DOHH2 (cell line): ENCODE measurements at regions not wholly inside any gene's neighbourhood (a gene's known extent, or its start where the extent isn't known, plus 50 kb on each side); places are given as distances from the start of the nearest gene placed in this dataset.
"Not testable (repeated sequence)": the region's sequence is repeated elsewhere in the genome, so short reads cannot be mapped to it uniquely, and the experiment has no call there.

ENCODE experiments used
- H3F3A ChIP-seq: fragments of 200-600 bp; sonication (generic), shearing (Covaris generic); 2 replicates; pipeline ENCODE4 v1.6.0; 2016; ENCODE audit warnings: antibody characterized with exemption, mild to moderate bottlenecking; ENCODE audit not compliant: control insufficient read depth, insufficient read depth
- H3K27ac ChIP-seq: fragments of 200-600 bp; sonication (generic); 2 replicates; pipeline ENCODE4 v1.5.1; 2014; ENCODE audit warnings: low read depth, mild to moderate bottlenecking, low read length, moderate library complexity
- H3K27me3 ChIP-seq: fragments of 200-600 bp; sonication (generic); 2 replicates; pipeline ENCODE4 v1.6.1; 2014; ENCODE audit warnings: mild to moderate bottlenecking, low read length, mixed read lengths; ENCODE audit not compliant: control insufficient read depth
- H3K36me3 ChIP-seq: fragments of 200-600 bp; sonication (generic); 2 replicates; pipeline ENCODE4 v1.6.1; 2014; ENCODE audit warnings: mild to moderate bottlenecking, low read length, moderate library complexity, mixed read lengths; ENCODE audit not compliant: control insufficient read depth
- H3K4me1 ChIP-seq: fragments of 200-600 bp; sonication (generic); 2 replicates; pipeline ENCODE4 v1.6.1; 2014; ENCODE audit warnings: mild to moderate bottlenecking, low read length, mixed read lengths; ENCODE audit not compliant: control insufficient read depth
- H3K4me2 ChIP-seq: fragments of 200-600 bp; sonication (generic); 2 replicates; pipeline ENCODE4 v1.6.0; 2014; ENCODE audit warnings: mild to moderate bottlenecking, low read length, moderate library complexity
- H3K4me3 ChIP-seq: fragments of 200-600 bp; sonication (generic); 2 replicates; pipeline ENCODE4 v1.5.1; 2014; ENCODE audit warnings: mild to moderate bottlenecking, low read length, mixed read lengths
- H3K79me2 ChIP-seq: fragments of 200-600 bp; sonication (generic); 2 replicates; pipeline ENCODE4 v1.6.1; 2014; ENCODE audit warnings: mild to moderate bottlenecking, low read length, mixed read lengths; ENCODE audit not compliant: control insufficient read depth
- H3K9me2 ChIP-seq: fragments of 200-600 bp; sonication (generic); replicated peaks from 2 replicates; pipeline ENCODE4 v1.6.1; 2014; ENCODE audit warnings: mild to moderate bottlenecking, low read length, mixed read lengths; ENCODE audit not compliant: control insufficient read depth
- H3K9me3 ChIP-seq: fragments of 200-600 bp; sonication (generic); 2 replicates; pipeline ENCODE4 v1.6.1; 2014; ENCODE audit warnings: antibody characterized with exemption, low read length, mixed read lengths; ENCODE audit not compliant: control insufficient read depth, insufficient read depth
- H4K20me1 ChIP-seq: fragments of 200-600 bp; sonication (generic); 2 replicates; pipeline ENCODE4 v1.6.0; 2014; ENCODE audit warnings: low read depth, mild to moderate bottlenecking, antibody characterized with exemption, low read length, moderate library complexity; ENCODE audit not compliant: control insufficient read depth, insufficient read depth
- EZH2phosphoT487 ChIP-seq: fragments of 200-600 bp; sonication (generic); IDR thresholded peaks from 2 replicates; pipeline ENCODE4 v1.6.1; 2017; ENCODE audit warnings: borderline replicate concordance, mild to moderate bottlenecking, antibody characterized with exemption, low read length, moderate library complexity, mixed read lengths
- TF ChIP-seq, protein P1 (sequence below): fragments of 200-600 bp; sonication (generic); IDR thresholded peaks from one replicate; pipeline ENCODE4 v1.5.1; 2014; ENCODE audit warnings: antibody characterized with exemption, mild to moderate bottlenecking, low read depth, low read length; ENCODE audit not compliant: poor library complexity, severe bottlenecking

DNA sequence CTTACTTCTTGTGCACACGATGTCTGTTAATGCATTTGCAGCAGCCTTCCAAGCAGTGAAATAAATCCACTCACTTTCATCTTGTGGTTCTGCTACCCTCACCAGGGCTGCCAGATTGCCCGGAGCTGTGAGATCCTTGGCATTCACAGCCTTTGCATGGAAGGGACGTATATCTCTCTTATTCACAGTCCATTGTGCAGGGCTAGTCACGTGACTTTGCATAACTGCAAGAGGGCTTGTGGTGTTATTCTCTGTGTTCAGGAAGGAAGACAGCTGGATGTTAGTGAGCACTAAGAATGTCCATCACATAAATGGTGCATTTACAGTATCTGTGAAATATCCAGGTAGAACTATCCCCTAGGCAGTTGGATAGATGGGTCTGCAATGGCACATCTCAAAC lies 96.5 kb upstream of the BEND4 start:
- Histone ChIP-seq H4K20me1 (no peaks in the 10 kb centered on the region), H3K4me2 (no peak overlapping the region), H3K36me3 (no peaks in the 10 kb centered on the region), H3K9me2 (no peaks in the 10 kb centered on the region), H3F3A (no peaks in the 10 kb centered on the region), H3K27ac (no peak overlapping the region), H3K27me3 (no peaks in the 10 kb centered on the region), H3K9me3 (no peaks in the 10 kb centered on the region), H3K4me1 (no peaks in the 10 kb centered on the region), H3K4me3 (no peak overlapping the region), H3K79me2 (no peaks in the 10 kb centered on the region)
- TF ChIP-seq, protein P1, sequence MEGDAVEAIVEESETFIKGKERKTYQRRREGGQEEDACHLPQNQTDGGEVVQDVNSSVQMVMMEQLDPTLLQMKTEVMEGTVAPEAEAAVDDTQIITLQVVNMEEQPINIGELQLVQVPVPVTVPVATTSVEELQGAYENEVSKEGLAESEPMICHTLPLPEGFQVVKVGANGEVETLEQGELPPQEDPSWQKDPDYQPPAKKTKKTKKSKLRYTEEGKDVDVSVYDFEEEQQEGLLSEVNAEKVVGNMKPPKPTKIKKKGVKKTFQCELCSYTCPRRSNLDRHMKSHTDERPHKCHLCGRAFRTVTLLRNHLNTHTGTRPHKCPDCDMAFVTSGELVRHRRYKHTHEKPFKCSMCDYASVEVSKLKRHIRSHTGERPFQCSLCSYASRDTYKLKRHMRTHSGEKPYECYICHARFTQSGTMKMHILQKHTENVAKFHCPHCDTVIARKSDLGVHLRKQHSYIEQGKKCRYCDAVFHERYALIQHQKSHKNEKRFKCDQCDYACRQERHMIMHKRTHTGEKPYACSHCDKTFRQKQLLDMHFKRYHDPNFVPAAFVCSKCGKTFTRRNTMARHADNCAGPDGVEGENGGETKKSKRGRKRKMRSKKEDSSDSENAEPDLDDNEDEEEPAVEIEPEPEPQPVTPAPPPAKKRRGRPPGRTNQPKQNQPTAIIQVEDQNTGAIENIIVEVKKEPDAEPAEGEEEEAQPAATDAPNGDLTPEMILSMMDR: no peak
- no peak for TF ChIP-seq EZH2phosphoT487

DNA sequence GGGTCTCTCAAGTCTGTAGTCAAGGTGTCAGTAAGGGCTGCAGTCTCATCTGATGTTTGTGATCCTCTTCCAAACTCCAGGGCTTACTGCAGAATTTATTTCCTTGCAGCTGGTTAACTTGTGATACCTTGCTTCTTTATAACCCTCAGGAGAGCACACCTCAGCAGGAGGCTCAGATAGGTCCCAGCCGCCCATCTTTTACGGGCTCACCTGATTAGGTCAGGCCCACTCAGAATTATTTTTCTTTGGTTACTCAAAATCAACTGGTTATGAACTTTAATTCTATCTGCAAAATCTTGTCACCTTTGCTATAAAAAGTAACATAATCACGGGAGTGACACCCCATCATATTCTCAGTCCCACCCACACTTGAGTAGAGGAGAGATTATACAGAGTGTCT lies 99.9 kb upstream of the BEND4 start:
- TF ChIP-seq EZH2phosphoT487: no peak
- TF ChIP-seq, protein P1: no peak
- no peaks in the 10 kb centered on the region for H3K9me3 ChIP-seq
- no peaks in the 10 kb centered on the region for H3K27me3 ChIP-seq
- no peaks in the 10 kb centered on the region for H3F3A ChIP-seq
- H3K4me3 ChIP-seq: no peak overlapping the region
- no peaks in the 10 kb centered on the region for H3K4me1 ChIP-seq
- no peak overlapping the region for H3K27ac ChIP-seq
- no peaks in the 10 kb centered on the region for H3K36me3 ChIP-seq
- no peak overlapping the region for H3K4me2 ChIP-seq
- H3K9me2 ChIP-seq: no peaks in the 10 kb centered on the region
- H3K79me2 ChIP-seq: no peaks in the 10 kb centered on the region
- H4K20me1 ChIP-seq: no peaks in the 10 kb centered on the region

DNA sequence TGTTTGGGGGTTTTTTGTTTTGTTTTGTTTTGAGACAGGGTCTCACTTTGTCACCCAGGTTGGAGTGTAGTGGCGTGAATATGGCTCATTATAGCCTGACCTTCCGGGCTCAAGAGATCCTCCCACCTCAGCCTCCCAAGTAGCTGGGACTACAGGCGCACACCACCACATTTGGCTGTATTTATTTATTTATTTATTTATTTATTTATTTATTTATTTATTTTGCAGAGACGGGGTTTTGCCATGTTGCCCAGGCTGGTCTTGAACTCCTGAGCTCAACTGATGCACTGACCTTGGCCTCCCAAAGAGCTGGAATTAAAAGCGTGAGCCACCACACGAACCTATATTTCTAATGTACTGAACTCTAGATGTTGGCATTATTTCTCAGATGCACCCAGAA lies 105.2 kb upstream of the BEND4 start:
- not testable (repeated sequence) for H3K27ac ChIP-seq, H3K27me3 ChIP-seq, H3K9me2 ChIP-seq, H3K4me1 ChIP-seq, H3K36me3 ChIP-seq, H3K4me2 ChIP-seq, H3K4me3 ChIP-seq, H4K20me1 ChIP-seq, H3F3A ChIP-seq, H3K9me3 ChIP-seq, H3K79me2 ChIP-seq

DNA sequence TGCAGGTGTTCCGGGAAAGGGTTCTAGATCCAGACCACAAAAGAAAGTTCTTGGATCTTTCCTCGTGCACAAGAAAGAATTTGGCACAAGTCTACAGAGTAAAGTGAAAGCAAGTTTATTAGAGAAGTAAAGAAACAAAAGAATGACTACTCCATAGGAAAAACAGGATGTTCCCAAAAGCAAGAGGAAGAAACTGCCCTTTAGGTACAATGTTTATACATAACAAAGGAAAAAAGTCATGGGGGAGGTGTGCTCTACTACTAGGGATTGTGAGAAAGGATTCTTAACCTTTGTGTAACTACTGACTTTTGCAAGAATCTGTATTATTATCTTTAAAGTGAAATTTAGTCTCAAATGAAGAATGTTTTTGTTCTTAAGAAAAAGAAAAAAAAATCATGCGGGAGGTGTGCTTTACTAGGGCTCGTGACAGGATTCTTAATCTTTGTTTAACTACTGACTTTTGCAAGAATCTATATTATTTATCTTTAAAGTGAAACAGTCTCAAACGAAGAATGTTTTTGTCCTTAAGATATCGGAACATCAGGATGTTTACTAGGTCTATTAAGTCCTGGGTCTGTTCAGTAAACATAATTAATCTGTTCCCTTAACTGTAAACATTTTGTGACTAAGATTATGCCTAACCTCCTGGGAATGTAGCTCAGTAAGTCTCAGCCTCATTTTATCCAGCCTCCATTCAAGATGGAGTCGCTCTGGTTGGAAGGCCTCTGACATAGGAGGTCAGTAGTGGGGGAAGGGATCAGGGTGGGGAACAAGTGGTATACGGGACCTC lies 110.4 kb upstream of the BEND4 start:
- Histone ChIP-seq H4K20me1 (no peaks in the 10 kb centered on the region), H3K36me3 (no peaks in the 10 kb centered on the region), H3K27ac (no peak overlapping the region), H3K79me2 (no peaks in the 10 kb centered on the region), H3K4me2 (no peak overlapping the region), H3K9me2 (no peaks in the 10 kb centered on the region), H3K4me3 (no peak overlapping the region), H3K9me3 (no peaks in the 10 kb centered on the region), H3K4me1 (no peaks in the 10 kb centered on the region), H3F3A (no peaks in the 10 kb centered on the region), H3K27me3 (no peaks in the 10 kb centered on the region)
- no peak for TF ChIP-seq EZH2phosphoT487
- TF ChIP-seq, protein P1: no peak
